GM21717 (cell line): ENCODE measurements at regions not wholly inside any gene's neighbourhood (a gene's known extent, or its start where the extent isn't known, plus 50 kb on each side); places are given as distances from the start of the nearest gene placed in this dataset.

Experiments used
- ATAC-seq: cut with Tn5 transposase; IDR thresholded peaks from one replicate; pipeline ENCODE4 v1.9.1; 2021; ENCODE audit warnings: mild to moderate bottlenecking, moderate library complexity; ENCODE audit not compliant: unreplicated experiment

GRCh38 chr2:7207631-7208030 lies 290.4 kb downstream of the RNF144A start:
- ATAC-seq = no peak

- no peak for ATAC-seq
Measured at GRCh38 chr2:7209757-7210555, 292.7 kb downstream of the RNF144A start.

DNA sequence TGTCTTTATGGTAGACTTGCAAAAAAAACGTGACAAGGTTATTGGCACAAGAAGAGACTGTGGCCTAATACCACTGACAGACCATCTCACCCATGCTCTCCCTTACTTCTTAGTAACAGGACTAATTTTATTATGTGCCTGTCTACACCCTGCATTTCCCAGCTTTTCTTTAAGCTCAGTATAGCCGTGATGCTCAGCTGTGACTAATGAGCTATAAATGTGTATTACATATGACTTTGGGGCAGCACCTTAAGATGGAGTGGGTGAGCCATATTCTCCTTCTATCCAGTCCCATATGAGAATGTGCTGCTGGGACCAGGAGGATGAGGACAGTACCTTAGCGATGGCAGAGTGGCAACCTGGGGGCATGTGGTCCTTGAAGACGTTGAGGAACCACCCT lies 293.5 kb downstream of the RNF144A start:
- ATAC-seq = no peak

- no peak for ATAC-seq
Measured at GRCh38 chr2:7225848-7226247, 308.6 kb downstream of the RNF144A start.

- ATAC-seq = no peak
Measured at GRCh38 chr2:7226501-7226900, 309.3 kb downstream of the RNF144A start.

DNA sequence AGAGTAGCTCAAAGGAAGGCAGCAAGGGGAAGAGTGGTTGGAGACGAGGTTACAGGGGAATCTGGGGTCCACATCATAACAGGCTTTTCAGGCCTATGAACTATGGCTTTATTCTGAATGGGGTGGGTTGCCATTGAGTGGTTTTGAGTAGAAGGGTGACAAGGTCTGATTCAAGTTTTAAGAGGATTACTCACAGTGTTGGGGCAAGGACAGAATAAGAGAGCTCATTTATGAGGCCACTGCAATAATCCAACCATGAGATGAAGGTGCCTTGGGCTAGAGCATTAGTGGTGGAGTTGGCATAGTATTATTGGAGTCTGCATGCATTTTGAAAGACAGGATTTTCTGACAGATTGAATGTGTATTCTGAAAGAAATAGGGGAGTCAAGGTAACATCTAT lies 315.9 kb downstream of the RNF144A start:
- ATAC-seq = no peak

GRCh38 chr2:7237466-7237865 lies 320.3 kb downstream of the RNF144A start:
- no peak for ATAC-seq

DNA sequence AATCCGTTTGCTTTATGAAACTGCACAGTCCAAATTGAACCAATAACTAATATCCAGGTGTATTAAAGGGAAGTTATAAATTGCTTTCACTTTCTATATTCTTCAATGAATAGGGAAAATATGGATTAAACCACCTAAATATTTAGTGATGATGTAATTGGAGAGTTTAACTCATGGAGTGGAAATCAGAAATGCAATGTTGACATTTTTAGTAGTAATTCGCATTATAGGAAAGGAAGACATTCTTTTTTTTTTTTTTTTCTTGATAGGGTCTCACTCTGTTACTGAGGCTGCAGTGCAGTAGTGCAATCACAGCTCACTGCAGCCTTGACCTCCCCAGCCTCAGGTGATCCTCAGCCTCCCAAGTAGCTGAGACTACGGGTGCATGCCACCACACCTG lies 321.9 kb downstream of the RNF144A start:
- ATAC-seq = no peak

GRCh38 chr2:7241041-7241745 lies 324.0 kb downstream of the RNF144A start:
- no peak for ATAC-seq

DNA sequence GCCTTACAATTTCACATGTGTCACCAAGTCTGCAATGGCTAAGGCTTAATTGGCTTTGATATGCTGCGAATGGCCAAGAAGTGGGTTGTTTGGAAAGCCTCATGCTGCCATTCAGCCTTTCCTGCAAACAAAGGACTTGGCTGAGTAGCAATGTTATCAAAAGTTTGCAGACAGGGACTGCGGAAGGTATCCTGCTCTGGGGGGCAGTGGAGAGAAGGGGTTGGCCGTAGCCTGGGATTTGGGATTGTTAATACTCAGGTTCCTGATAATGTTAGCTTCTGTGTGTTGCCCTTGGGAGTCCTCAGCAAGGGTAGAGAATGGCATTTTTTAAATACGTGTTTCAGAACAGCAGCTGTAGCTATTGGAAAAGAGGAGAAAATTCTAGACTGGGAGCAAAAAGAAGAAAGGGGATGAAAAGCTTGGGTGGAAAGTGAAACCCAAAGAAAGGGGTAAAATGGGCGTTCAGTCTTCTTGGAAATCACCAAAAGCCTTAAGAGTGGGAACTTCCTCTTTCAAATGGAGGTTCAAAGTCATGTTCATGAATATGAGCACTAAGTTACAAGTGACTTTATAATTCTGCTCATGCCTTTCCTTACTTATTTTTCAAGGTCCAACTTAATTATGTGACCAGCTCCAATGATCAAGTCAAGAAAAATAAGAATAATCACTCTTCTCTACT lies 325.1 kb downstream of the RNF144A start:
- peak; percentile 55 for ATAC-seq

- ATAC-seq = no peak
Measured at GRCh38 chr2:7243276-7243675, 326.1 kb downstream of the RNF144A start.

- no peak for ATAC-seq
Measured at GRCh38 chr2:7256377-7256776, 339.2 kb downstream of the RNF144A start.

GRCh38 chr2:7262727-7263126 lies 345.5 kb downstream of the RNF144A start:
- ATAC-seq = no peak

GRCh38 chr2:7264791-7265190 lies 347.6 kb downstream of the RNF144A start:
- no peak for ATAC-seq

- no peak for ATAC-seq
Measured at GRCh38 chr2:7265286-7265685, 348.1 kb downstream of the RNF144A start.

DNA sequence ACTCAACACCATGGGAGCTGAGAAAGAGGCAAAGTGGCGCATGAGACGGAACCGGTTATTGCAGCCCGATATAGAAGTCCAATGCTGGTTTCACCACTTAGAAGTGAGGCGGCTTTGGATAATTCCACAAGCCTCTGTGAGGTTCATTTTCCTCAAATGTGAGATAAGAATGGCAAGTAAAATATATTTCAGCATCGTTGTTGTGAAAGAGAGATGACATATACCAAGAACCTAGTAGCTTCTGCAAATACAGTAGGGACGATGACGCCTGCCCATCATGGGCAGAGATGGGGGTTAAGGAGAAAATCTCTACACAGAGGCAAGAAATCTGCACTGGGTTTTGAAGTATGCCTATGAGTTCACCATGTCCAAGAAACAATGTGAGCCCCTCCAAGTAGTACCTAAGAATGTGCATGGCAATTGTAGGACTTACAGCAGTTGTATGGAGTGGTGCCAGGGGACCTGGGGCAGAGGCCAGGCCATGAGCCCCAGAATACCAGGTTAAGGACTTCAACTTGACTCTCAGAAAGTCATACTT lies 352.0 kb downstream of the RNF144A start:
- no peak for ATAC-seq

- no peak for ATAC-seq
Measured at GRCh38 chr2:7270011-7270431, 352.8 kb downstream of the RNF144A start.

- ATAC-seq = no peak
Measured at GRCh38 chr2:7272210-7272609, 355.0 kb downstream of the RNF144A start.

GRCh38 chr2:7278984-7279383 lies 361.8 kb downstream of the RNF144A start:
- no peak for ATAC-seq

GRCh38 chr2:7279421-7279949 lies 362.3 kb downstream of the RNF144A start:
- ATAC-seq = no peak

DNA sequence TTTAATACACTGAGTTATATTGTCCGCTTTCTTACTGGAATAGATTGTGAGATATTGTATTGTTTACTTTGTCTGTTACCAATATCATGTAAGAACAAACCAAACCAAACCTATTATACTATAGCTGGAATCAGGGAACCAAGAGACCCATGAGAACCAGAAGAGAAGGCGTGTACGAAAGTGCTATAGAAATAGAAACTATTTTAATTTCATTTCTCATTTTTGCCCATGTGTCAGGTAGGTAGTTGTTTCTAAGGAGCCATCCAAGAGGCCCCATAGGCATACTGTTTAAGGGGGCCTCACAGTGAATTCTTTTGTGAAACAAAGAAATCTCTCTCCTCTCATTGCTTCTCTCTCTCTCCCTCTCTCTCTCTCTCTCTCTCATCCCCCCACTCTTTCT lies 363.6 kb downstream of the RNF144A start:
- ATAC-seq = no peak
